Daoy (cell line): ENCODE measurements at regions not wholly inside any gene's neighbourhood (a gene's known extent, or its start where the extent isn't known, plus 50 kb on each side); places are given as distances from the start of the nearest gene placed in this dataset.
A peak's percentile ranks its signal among the peaks of the same experiment; 100 is the strongest.

Source experiments
- DNase-seq: peaks from one replicate; pipeline ENCODE4 v3.0.0-alpha.2; 2015; ENCODE audit warnings: low read depth

DNA sequence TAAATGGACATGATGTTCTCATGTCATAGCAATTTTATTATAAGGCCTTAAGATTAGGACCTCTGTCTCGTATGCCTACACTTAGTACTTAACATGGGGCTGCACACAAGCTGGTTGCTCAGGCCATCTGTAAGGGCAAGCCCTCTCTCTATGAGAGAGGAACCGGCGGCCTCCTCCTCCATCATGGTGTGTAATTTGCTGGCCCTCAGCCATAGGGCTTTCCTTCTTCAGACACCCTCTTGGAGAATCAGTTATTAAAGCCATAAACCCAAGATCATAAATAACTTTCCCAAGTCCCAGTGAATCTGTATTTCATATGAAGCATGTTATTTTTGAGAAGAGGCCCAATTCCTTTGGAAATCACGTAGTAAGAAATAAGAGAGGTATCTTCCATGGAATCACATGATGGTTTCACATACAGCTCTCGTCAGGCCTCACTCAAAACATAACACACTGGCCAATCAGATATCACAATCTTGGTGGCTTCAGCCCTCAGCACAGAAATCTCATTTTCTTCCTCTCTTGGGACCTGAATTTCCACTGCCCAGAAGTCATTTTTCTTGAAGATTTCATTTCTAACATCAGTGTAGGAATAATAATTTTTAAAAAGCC is 92.6 kb downstream of the RDH14 start:
- no peak for DNase-seq

DNA sequence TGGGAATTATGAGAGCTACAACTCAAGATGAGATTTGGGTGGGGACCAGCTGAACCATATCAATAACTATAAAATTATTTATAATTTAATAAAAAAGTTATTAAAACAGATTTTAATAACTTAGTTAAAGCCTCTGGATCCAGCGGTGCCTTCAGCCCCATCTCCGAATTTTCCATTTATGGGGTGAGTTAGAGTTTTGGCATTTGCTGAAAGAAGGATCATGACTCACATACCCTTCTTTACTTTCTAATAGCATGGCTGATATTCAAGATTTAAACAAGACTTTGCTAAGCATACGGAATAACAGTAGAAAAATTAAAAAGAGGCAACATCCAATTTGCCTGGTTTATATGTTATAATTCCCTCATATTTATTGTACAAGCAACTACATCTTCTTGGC is 94.5 kb downstream of the RDH14 start:
- no peak for DNase-seq

DNA sequence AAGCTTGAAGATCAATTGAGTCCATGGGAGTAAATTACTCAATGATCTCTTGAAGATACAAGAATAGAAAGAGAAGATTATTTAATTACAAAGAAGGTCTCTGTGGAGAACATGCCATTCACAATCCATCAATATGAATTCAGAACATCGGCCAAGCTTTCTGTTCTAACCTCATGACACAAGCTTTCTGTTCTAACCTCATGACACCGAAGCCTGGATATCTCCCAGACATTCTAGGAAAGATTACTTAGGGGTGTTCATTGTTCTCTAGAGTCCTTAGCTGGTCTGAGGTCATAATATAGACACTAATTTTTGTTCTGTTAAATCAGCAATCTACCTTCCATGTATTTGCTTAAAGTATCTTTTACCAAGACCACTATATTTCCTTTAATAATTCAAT is 95.5 kb downstream of the RDH14 start:
- DNase-seq: no peak

DNA sequence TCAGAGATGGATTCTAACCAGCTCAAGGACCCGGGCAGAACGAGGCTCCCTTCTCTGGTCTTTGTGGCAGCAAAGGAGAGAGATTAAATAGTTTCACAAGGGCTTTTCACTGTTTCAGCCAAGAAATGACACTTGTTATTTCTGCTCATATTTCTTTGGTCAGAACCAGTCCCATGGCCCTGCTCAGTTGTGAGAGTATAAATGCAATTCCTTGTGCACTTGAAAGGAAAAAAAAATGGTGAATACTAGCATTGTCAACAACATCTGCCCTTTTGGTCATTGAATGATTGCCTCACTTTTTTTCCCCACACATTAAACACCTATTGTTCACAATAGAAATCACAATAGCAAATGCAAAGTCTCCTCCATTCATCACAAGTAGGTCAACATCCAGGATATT is 104.4 kb downstream of the RDH14 start:
- DNase-seq: no peak

DNA sequence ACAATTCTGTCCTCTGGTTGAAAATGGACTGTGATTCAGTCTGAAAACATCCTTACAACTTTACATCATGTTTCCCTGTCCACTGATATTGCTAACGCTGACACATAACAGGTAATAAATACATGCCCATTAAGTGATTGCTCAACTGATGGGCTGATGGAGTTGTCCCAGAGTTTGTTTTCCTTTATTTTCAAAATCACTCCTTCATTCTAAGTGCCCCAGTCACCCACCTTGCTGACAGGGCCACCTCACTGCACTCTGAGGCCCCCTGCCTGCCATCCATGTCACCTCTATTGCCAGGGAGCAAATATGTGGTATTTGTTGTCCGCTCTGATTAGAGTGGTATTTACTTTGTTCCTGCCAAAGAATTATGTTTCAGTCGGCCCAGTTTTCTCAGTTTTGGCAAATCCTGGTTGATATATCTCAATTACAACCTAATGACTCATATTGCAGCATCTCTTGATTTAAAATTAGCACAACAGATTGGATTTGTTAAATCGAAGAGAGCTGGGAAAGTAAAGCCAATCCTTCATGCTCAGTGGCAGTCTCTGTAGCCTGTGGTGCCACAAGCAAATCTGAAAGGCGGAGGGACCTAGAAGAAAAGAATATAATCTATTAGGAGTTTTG is 105.1 kb downstream of the RDH14 start:
- peak; percentile 25 for DNase-seq

DNA sequence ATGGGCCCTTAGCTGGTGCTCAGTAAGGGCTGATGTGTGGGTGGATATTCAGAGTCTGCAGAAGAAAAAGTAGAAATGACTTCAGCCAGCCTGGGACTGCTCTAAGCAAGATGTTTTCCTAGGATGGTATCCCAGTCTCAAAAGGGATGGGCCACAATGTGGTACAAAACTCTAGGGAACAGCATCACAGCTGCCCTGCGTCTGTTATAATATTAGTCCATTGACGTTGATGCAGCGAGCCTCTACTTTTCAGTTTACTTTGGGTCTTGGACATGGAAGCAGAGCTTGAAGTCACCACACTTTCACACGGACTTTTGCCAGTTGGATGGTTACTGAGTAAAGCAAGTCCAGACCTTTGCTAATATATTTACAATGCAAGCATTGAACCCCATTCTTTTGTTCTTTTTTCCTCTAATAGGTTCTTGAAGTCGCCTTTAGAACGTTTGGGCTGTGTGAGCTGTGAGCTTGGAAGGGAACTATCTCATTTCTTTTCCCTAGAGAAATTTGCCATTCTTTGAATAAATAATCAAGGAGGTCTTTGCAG is 105.7 kb downstream of the RDH14 start:
- no peak for DNase-seq

DNA sequence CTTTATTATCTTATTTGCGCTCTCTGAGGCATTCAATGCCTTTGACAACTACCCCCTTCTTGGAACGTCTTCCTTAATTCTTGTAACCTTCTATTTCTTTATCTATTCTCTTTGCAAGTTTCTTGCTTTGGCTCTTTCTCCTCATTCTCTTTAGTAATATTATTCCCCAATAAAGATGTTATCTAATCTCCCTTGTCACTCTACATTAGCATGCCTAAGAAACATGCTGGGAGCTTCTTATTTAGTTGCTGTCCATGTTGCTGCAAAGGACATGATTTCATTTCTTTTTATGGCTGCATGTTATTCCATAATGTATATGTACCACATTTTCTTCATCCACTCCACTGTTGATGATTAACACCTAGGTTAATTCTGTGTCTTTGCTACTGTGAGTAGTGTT is 113.7 kb downstream of the RDH14 start:
- no peak for DNase-seq

DNA sequence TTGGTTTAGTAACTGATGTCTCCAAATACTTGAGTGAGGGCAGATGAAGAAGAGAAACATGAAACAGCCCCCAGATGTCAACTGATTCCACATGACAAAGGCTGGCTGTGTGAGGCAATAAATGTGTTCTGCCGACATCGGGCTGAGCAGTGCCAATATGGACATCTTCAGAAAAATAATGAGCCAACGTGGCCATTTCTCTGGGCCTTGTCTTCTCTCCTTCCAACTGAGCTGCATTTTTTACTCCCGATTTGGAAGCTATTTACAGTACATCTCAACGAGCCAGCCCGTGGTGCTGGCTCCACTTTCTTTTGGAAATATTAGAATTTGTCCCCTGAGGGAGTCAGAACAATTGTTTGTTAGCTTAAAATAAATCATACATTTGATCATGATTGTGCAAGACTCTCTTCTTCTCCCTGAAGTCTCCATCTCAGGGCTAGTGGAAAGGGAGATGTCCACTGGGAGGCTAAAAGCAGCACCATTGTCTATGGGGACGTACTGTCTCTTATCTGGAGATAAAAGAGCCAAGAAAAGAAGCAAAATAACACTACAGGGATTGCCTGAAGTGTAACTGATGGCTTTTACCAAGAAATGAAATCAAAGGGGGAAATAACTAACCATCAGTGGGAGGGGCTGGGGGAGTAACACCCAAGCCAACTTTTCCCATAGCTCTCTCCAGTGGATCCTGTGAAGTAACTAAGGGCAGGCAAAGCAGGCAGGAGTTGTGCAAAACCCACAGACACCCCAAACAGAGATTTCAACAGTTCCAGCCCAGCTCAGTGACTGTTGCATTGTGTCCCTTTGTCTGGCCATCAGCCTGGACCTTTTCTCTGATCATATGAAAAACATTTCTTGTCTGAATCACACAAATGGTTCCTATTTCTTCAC is 114.8 kb downstream of the RDH14 start:
- no peak for DNase-seq

DNA sequence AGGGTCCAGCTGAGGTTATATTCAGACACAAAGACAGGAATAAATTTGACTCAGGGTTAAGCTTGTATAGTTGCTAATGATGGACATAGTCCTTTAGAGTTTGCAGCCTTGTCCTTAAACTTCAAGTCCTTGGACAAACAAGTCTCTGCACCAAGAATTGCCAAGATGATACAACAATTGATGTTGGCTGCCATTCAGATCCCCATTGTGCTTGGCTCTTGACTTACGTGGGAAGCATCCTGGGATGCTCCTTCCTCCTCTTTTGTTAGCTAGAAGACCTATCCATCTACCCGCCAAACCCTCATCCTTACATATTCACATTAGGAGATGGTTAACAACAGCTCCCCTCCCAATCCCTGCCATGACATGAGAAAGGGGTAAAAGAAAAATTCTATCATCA is 115.6 kb downstream of the RDH14 start:
- DNase-seq: no peak

DNA sequence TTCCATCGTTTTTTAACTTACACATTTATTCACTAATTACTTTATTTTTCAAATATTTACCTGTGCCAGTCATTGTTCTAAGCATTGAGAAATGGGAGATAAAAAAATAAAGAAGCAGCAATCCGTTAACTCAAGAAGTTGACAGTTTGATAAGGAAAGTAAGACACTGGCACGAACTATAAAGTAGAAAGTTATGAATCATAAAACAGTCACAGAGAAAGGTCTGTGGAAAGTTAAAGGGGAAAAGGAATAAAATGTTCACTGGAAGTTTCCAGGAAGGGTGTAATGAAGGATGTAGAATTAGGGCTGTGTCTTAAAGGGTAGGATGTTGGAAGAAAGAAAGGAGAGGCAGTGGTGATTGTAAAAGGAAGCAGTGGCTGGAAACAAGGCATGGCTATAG is 118.9 kb downstream of the RDH14 start:
- no peak for DNase-seq

DNA sequence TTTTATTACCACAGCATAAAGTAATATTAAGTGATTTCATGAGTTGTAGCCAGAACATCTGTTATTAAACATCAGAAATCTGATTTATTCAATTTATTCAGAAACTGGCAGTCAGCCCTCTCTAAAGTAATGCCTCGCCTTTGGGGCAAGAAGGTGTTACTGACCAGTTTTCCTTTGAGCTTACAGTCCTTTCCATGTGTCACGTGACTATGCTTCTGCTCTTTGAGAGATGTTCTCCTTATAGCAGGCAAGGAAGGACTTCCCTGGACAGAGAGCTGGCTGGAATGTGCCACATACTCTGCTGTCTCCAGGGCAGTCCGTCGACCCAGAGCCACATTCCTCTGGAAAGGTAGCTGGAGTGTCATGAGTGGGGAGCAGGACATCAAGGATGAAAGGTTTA is 119.7 kb downstream of the RDH14 start:
- no peak for DNase-seq

DNA sequence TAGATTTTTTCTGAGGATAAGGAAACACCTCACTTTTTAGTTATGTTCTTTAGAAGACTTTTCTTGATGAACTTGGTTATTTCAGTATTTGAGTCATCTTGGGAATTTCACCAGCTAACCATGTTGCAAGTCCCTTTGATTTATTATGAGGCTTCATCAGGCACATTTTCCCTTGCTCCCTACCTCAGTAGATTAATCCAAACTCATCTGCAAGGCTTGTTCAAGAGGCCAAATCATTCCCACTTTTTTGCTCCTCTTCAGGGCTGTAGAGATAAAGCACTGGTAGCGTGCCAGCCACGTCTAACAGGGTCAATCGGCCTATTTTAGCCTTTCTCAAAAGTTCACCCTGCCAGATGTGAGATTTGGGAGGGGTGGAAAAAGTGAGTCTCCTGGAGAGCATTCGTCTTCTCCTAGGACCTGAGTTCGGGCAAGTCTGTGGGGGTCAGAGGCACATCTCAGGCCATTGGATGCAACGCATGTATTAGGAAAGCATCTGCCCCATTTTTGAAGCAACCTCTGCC is 120.3 kb downstream of the RDH14 start:
- DNase-seq: no peak

DNA sequence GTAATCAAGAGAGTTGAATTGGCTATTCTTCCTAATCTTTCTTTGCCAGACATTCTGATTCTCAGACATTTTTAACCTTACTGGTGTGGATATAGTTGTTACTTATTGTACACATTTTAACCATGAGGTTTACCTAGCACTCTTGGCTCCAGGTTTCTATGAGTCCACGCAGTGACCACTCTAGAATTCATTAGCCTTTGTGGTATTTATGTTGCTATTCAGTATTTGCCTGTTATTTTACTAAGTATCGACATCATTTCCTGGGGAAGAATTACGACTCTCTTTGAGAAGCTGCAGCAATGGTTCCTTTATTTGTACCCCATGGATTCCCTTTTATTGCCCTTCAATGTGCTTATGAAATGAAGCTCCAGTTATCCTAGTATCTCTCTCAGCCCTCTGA is 120.7 kb downstream of the RDH14 start:
- DNase-seq: no peak

DNA sequence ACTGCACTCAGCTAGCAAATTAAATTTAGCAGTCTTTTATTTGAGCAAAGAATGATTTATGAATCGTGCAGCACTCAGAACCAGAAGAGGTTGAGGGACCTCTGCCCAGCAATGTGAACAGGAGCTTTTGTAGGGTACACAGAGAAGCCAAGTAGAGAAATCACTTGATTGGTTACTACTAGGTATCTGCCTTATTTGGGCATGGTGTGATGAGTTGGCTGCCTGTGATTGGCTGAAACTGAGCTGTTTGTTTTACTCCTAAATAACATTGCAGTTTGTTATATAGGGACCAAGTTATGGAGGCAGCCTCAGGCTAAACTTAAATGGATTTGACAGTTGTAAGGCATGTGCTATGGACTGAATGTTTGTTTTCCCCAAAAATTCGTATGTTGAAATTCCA is 122.5 kb downstream of the RDH14 start:
- DNase-seq: no peak

DNA sequence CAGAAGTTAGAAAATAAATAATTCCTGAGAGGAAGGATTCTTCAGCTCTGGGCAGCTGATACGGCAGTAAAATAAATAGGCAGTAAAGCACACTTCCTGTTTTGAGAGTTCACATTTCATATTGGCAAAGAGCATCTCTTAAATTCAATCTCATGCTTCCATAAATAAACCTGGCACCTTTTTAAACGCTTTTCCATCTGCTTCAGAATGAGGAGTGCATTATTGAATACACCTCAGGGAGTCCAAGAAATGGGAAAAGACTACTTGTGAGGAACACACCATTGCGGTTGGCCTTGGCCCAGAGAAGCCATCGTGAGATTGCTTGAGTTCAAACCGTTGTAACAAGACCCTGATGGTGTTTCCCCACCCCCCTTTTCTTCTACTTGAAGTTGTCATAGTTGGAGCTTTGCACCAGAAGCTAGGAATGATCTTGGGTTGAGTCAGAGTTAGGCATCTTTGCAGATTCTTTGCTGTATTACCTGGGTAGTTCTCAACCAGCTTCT is 123.9 kb downstream of the RDH14 start:
- no peak for DNase-seq

DNA sequence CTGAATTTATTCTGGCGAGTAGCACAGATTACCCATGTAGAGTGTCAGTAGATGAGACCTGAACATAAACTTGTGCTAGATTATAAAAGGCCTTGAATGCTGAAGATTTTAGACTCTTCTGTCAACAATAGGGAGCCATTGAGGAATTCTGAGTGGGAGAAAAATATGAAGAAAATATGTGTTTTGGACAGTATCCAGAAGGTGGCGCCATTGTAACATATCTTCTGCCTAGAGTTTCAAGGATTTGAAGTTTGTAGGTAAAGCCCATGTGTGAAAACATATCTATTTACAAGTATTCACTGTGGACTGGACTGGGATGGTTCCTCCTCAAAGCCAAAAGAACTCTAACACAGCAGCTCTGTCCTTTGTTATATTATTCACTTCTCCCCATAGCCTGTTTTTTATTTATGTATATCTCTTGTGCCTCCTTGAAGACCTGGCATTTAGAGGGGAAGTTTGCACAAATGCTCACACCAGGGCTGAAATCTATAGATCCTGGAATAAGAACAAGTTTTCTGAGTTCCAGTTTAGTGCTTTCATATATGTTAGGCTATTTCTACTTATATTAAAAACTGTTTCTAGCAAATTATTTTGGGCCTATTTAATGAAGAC is 124.9 kb downstream of the RDH14 start:
- DNase-seq: peak; percentile 42

DNA sequence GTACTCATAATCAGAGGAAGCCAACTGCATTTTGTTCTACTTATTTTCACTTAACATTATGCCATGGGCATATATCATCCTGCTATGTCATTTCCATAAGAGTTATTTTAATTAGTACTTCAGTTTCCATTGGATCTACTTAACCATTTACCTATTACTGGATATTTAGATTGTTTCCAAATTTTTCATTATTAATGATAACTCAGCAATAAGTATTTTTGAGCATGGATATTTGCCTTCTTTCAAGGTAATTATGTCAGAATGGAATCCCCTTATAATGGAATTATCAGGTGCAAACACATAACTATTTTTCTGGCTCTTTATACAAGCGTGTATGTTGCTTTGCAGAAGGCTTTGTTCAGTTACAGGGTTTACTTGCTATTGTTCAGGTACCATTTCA is 126.6 kb downstream of the RDH14 start:
- no peak for DNase-seq

DNA sequence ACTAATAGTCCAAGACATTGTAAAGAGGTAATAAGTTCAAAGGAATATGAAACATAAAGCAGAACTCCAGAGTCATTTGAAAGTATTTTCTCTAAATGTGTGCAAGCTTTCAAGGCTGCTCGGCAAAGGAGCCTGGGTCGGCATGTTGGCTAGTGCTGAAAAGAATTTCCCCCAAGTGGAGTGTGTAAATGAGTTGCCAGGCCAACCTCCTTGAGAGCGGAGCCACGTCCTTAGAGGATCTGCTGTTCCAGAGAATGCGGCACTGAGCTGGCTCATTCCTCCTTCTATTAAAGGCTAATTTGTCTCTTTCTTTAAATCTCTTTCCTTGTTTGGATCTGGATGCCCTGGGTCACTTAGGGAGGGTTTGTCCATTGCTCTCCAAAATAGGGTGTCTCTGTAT is 127.5 kb downstream of the RDH14 start:
- DNase-seq: no peak

DNA sequence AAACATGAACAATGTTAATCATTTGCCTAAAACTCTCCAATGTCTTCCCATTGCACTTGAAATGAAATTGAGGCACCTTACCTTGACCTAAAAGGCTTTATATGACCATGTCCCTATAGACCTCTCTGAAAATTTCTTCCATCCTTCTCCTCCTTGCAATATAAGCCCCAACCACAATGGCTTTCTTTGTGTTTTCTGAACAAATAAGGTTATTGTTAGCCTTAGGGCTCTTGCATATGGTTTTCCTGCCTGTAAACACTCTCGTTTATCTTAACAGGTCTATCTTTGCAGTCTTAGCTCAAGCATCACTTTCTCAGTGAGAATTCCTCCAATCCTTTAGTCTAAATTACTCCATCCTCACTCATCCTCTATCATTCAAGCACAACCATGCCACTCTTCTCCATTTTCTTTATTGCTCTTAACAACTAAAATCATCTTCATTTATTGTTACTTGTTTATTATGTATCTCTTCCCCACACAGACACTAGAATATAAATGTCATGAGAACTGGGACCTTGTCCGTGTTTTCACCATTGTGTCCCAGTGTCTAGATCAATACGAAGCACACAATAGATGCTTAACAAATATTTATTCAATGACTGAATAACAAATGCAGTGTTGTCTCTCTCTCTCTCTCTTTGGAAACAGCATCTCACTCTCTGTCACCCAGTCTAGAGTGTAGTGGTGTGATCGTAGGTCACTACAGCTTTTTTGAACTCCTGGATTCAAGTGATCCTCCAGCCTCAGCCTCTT is 129.3 kb downstream of the RDH14 start:
- no peak for DNase-seq

DNA sequence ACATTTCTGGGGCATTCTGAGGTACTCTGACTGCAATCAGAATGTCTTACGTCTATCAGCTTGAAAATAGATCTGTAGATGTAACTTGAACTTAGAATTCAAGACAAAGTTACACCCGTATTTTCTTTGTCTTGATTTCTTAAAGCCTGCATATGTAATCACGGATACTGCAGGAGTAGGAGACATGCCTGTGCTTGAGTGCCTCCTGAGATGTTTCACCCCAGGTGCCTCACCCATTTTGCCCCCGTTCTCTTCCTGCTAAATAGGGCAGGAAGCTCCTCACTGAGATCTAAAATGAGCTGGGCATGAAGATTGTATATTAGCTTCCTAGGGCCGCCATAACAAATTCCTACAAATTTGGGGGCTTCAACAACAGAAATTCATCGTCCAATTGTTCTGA is 131.9 kb downstream of the RDH14 start:
- no peak for DNase-seq

DNA sequence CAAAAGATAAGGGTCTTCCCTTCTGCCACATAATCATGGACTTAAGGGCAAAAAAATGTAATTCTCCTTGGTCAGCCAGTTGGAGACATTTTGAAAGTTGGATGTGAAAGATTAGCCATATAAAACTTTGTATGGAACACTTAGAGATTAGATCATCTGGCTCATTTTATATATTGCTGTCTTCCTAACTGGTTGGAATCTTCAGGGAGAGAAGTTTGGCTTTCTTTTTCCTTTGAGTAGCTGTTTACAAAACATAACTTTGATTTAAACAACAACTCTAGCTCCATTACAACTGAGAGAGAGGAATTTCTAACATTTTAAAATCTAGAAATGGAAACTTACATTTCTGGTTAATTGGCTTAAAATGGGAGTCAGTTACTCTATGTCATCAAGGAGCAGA is 132.7 kb downstream of the RDH14 start:
- DNase-seq: no peak
